HG03159 (cell line): ENCODE measurements at regions not wholly inside any gene's neighbourhood (a gene's known extent, or its start where the extent isn't known, plus 50 kb on each side); places are given as distances from the start of the nearest gene placed in this dataset.

ENCODE experiments used
- ATAC-seq: cut with Tn5 transposase; IDR thresholded peaks from one replicate; pipeline ENCODE4 v1.9.1; 2021; ENCODE audit warnings: mild to moderate bottlenecking, moderate library complexity; ENCODE audit not compliant: unreplicated experiment

DNA sequence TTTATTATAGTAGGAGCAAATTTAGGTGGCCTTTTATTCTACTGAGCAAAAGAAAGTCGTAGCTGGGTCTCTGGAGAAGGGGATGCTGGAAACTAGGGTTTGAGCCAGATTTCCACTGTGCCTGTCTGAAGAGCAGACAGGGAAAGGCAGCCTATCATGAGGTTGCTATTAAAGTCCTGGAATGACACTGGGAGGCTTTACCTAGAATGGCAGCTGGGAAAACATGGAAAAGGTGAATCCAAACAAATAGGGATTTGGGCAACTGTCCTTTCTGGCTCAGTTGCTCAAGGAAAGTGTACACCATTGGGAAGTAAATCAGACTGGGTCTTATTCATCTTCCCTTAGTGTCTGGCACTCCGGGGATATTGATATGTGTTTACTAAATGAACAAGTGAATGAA, 154.6 kb downstream of the MTX2 start:
- ATAC-seq: no peak

DNA sequence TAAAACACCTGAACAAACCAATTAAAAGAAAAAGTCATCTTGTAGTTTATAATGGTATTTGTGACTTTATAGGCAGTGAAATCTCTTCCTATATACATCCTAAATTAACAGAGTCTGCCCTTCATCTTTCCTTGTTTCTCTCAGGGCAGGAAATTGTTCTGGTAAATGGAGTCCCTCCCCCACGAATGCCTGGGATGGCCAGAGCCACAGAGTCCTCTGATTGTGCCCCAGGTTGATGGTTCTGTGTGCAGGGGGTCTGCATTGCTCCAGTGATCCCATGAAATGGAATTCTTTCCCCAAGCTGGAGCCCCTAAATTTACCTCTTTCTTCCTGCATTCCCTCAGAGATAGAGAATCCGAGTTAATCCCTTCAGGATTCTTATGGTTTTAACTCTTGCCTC, 155.5 kb downstream of the MTX2 start:
- ATAC-seq: no peak

GRCh38 chr2:176427549-176427948, 158.3 kb downstream of the MTX2 start:
- no peak for ATAC-seq

DNA sequence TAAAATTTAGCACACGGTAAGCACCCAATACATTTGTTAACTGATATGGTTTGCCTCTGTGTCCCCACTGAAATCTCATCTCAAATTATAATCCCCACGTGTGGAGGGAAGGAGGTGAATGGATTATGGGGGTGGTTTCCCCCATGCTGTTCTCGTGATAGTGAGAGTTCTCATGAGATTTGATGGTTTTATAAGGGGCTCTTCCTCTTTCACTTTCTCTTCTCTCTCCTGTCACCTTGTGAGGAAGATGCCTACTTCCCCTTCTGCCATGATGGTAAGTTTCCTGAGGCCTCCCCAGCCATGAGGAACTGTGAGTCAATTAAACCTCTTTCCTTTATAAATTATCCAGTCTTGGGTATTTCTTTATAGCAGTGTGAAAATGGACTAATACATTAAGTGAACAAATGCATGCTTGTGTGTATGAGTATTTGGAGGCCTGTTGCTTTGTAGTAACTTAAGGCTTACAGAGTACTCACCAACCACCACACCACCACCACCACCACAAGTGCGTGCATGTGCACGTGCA, 159.8 kb downstream of the MTX2 start:
- peak; percentile 75 for ATAC-seq

DNA sequence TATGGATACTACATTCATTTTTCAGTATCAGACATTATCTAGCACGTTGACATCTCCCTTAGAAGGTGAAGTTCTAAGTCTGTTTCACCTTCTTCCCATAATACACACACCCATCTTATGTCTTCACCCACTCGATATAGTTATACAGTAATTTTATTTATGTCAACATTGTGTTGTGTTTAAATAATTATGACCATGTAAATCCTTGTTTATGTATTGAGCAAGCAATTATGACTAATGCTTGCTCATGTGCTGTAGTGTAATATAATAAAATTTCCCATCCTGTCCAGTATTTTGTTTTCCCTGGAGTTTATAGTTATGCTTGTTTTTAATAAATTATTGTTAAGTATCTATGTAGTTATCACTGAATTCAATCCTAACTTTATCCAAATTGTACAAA, 163.2 kb downstream of the MTX2 start:
- ATAC-seq: no peak

DNA sequence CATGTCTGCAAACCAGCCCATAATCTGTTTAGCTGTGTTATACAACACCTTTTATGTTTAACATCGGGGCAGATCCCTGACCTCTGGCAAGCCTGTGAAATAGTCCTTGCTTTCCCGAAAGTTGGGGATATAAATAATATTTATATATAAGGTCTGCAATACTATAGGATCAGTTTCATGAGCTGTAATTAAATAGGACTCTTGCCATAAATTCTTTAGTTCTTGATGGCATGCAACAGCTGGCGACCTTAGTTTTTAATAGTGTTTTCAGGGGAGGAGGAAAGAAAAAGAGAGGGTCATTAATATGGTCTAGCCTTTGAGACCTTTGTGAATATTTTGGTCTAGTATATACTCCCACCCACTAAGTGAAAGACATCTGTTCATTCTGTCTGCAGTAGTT, 166.5 kb downstream of the MTX2 start:
- no peak for ATAC-seq

DNA sequence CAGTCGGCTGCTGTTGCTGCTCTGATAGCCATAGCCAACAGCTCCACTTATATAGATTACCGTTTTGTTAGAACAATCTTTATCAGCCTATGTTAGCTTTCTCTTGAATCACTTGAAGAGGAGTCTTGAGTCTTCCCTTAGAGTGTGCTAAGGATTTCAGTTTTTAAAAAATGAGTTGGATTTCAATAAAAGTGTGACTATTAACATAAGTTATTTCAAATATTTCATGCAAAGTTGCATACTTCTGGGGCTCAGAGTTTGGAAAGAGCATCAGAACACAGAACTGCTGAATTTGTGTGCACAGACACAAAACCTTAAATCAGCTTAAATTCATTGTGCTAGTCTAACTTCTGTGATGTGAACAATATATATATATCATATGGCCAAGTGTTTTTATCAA, 174.7 kb downstream of the MTX2 start:
- no peak for ATAC-seq

GRCh38 chr2:176445956-176446355, 176.7 kb downstream of the MTX2 start:
- no peak for ATAC-seq

DNA sequence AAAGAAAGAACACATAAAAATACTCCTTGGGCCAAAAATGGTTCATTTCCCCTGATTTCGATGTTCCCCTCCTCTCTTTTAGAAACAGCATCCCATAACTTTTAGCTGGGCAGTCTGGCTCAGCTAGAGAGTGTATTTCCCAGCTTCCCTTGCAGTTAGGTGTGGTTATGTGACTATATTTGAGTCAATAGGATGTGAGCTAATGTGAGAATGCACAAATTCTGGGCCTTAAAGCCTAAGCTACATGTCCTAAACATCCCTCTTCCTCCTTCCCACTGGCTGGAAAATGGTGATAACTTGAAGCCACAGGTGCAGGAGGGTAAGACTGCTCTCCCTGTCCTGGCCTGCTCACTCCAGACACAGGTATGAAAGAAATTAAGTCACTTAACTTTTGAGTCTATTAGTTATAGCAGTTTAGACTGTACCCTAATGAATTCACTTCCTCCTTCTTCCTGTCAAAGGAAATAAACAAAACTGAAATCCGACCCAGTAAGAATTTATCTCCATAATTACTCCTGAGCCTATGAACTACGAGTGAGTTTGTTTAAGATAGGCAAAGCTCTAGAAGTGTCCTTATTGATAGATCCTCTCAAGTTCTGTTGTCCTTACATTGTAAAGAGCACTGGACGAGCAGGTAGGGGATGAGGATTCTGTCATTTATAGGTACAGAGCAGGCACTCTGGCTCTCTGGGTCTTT, 177.6 kb downstream of the MTX2 start:
- no peak for ATAC-seq

- no peak for ATAC-seq
Measured at GRCh38 chr2:176447616-176448015, 178.4 kb downstream of the MTX2 start.

- ATAC-seq: no peak
Measured at GRCh38 chr2:176449852-176450251, 180.6 kb downstream of the MTX2 start.

DNA sequence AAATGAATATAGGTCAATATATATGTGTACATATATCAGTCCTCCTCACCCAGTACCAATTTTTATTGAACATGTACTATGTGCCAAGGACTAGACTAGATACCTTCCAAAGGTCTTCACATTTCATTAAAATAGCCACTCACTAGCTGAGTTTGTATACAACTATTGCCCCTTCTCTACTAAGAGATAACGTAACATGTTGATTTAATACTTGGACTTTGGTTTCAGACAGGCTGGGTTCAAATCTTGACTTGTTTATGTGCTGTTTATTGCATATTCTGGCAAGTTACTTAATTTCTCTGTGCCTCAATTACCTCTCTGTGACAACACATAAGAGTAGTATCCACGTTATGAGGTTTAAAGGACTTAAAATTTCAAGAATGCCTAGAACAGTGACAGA, 184.5 kb downstream of the MTX2 start:
- no peak for ATAC-seq

DNA sequence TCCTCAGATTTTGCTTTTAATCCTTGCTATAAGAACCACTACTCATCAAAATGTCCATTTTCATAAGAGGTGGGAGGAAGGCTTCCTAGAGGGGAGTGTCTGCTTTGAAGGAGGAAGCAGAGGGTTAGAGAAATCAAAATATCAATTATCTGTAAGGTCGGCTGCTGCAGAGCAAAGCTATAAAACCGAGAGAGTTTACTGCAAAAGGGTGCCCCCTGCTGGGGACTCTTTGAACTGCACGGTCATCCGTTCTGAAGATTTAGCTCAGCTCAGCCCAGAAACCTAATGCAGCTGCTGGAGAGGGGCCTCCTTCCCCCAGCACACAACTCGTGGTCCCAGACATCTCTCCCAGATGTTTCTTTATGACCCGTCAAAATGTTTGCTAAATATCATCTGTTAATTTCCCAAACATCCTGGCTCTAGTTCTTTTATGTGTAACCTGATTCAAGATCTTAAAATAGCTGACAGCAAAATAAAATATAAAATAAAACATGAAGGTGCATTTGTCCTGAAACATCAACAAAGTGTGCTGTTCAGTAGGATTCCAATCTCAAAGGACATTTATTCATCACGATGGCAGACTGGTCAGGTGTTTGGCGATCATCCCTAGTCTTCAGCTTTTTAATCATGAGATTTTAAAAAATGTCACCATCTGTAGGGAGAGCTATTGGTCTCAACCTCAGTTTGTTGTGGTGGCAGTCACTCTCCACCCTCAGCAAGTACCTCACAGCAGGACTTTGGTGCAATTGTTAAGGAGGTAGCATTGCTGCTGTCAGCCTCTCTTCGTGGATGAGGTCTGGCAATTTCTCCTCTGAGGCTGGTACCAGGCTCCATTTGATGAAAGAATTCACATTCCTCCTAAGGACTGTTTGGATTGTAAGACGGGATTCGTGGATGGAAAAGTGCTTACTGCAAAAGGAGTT, 185.9 kb downstream of the MTX2 start:
- peak; percentile 73 for ATAC-seq

DNA sequence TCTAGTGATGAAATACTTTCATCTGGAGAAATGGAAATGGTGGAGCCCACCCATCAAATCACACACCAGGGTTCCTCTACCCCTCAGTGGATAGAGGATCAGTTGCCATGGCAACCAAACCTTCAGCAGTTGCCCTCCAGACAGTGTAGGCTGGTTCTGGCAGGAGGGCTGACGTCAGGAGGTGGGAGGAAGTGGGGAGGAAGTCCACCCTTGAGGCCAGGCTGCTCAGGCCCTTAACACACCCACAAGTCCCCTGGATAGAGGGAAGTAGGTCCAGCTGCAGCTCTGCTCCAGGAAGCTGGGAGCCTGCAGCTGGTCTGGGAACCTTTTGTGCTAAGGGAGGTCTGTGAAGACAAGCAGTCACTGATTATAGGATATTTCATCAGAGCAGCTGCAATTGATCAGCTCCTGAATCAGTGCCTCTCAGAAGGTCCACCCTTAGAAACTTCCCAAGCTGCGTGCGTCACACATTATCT, 186.6 kb downstream of the MTX2 start:
- no peak for ATAC-seq

- ATAC-seq: no peak
Measured at GRCh38 chr2:176457481-176457880, 188.2 kb downstream of the MTX2 start.

GRCh38 chr2:176461098-176461808, 192.0 kb downstream of the MTX2 start:
- no peak for ATAC-seq

- ATAC-seq: no peak
Measured at GRCh38 chr2:176461809-176462670, 192.8 kb downstream of the MTX2 start.

- ATAC-seq: no peak
Measured at GRCh38 chr2:176463546-176463945, 194.3 kb downstream of the MTX2 start.

DNA sequence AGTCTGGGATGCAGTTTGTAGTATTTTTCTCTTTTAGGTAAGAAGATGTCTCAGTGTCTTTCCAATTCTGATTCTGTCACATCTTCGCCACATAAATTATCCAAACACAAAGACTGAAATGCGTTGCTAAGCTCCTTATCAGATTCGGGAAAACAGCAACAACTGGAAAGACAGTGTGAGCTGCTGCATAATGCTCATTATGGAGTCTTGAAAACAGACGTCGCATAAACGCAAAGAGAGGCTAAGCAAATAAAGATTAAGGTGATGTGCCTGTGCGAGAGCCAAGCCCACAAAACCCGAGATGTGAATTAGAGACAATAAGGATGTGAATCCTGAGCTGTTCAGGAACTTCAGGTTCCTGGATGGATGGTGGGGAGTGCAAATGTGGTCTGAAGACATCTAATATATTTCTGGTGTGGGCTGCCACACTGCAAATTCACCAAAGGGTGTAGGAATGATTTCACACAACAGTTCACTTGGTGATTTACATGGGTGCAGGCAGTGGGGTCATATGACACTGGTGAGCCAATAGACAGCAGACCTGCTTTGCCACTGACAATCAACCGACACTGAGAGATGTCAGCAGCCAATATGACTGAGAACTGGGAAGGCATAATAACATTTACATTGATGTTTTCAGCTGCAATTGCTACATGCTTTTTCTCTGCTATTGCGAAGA, 195.8 kb downstream of the MTX2 start:
- ATAC-seq: no peak
